SIG-M5 treated with dmso at 0.1 percent for 504 hours (cell line): ENCODE measurements at regions not wholly inside any gene's neighbourhood (a gene's known extent, or its start where the extent isn't known, plus 50 kb on each side); places are given as distances from the start of the nearest gene placed in this dataset.

ENCODE experiments used
- DNase-seq: peaks from one replicate; lab custom pipeline; 2025; ENCODE audit not compliant: unreplicated experiment; lab: John Stamatoyannopoulos, UW

- DNase-seq: no peak
Observed at GRCh38 chr3:181173227-181173626, 183.7 kb upstream of the DNAJC19 start.

- no peak for DNase-seq
Observed at GRCh38 chr3:181134873-181135272, 145.3 kb upstream of the DNAJC19 start.

DNA sequence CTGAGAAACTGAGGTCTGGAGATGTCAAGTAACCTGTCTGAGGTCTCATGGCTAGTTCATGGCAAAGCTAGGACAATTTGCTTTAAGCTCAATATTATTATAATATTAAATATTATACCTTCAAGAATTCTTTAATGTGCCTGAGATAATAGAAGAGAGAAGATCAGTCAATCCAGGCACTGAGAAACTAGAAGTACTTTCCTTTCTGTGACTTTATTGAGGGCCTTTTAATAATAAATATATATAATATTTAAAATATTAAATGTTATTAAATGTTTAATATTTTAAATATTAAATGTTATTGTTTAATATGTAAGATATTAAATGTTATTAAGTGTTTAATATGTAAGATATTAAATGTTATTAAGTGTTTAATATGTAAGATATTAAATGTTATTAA is 144.3 kb upstream of the DNAJC19 start:
- DNase-seq: no peak

DNA sequence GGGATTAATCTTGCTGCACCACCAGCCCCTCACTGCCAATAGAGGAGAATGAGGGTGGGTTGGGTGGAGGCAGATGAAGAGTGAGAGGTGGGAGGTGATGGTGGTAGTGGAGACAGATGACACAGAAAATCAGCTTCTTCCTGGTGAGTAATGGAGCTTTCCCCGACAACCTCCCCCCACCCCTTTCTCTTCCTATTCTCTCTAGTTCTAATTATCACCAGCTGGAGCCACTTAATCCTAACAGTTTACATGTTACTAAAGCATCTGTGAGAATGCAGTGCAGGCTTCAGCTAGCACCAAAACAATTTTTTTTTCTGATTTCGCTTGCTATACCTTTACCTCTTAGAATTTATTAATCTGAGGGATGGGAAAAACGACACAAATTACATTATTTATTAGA is 116.1 kb upstream of the DNAJC19 start:
- no peak for DNase-seq

GRCh38 chr3:181103605-181104004 is 114.1 kb upstream of the DNAJC19 start:
- DNase-seq: no peak

DNA sequence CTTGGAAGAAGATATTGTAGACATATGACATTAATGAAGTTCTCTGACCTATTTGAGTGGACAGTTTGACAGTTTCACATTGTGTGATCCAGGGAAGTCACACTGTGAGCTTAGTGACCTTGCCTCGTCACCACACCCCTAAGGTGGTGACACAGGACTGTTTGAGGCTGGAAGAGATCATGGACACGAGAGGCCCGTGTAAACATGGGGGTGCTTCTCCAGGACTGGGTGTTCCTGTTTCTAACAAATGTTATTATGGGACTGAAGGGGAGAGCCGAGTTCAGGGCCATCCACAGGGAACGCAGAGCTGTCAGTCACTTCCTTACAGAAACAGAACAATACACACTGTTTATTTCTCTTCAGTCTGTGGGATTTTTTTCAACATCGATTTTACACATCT is 96.5 kb upstream of the DNAJC19 start:
- no peak for DNase-seq

DNA sequence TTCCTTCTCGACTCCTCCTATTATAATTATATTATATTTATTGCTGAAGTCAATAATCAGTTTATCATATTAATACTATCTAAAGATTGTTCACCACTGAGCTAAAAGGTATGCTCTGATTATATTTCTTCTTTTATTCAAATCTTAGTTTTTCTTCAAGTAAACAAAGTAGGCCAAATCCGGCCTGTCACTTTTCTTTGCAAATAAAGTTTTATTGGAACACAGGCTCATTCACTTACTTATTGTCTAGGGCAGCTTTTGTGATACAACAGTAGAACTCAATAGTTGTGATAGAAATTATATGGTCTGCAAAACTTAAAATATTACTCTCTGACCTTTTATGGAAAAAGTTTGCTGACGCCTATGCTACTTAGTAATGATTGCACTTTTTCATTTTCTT is 92.4 kb upstream of the DNAJC19 start:
- no peak for DNase-seq

GRCh38 chr3:181076558-181076957 is 87.0 kb upstream of the DNAJC19 start:
- DNase-seq: no peak

GRCh38 chr3:181075098-181075497 is 85.6 kb upstream of the DNAJC19 start:
- DNase-seq: no peak

DNA sequence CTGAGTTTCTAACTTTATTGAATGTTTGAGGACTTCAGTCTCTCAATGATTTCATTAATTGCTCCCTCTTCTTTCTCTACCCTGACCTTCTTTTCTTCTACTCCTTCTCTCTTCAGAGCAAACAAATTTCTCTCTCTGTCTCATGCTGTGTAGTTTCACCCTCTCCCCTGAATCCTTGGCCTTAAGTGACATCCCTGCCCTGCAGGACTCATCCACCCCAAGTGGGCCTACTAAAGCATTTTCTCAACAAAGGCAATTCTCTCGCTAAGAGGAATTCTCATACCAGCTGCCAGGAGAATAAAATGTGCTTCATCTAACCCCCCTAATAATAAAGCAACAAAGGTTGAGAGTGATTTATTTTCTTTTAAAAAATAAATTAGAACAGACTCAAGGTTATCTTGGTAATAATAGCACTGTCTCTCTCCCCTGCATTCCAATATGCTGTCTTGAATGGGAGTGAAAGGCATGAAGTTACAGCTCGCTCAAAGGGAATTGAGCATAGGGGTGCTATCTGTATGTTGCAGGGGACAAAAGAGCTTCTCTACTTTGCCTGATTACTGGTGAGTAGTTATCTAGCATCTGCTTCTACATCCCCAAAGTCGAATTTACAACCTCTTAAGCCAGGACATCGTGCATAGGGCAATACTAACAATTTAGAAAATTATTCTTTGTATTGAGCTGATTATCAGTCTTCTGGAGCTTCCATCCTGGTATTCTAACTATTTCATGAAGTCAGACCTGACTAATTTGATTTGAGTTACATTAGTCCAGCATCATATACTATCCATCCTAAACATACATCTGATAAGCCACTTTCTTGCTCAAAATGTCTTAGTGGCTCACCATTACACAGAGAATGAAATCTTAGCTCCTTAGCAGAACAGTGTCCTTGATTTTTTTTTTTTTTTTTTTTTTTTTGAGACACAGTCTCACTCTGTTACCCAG is 76.9 kb upstream of the DNAJC19 start:
- DNase-seq: no peak

DNA sequence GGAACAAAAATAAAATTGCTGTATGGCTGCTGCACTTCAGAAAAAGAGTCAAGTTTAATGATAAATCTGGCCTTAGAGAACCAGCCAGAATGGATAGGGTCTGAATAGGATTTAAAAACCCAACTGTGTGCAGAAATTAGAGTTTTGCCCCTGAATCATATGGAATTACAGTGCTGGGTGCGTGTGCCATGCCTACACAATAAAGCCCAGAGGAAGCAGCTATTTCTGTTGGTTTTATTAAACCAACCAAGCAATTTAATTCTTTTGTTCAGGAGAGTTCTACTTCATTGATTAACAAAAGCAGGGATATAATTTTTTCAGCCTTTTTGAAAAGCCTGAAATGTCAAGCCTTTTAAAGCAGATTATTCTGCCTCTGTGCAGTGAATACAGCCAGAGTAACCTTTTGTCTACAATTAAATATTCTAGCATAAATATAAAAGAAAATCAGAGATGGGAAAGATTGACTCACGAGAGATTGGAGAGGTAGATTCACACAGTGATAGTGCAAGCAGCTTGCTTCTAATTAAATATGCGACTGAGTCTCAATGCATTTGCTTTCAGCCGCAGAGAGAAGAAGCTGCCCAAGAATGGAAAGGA is 66.7 kb upstream of the DNAJC19 start:
- DNase-seq: no peak

DNA sequence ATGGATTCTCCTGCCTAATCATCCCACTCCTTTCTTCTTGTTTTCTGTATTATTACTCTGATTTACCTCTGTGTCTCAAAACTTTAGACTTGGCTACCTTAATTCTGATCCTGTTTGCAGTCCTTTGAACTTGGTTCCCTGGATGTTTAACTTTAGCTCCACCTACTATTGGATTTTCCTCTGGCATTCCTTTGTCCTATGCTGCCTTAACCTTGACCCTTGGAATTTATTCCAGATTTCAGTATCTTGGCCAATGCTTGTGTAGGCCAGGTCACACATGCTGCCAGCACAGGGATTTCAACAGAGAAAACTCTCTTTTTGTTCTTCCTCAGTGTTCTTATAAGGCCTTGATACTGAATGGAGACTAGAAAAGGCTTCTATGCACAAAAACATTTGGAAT is 65.0 kb upstream of the DNAJC19 start:
- DNase-seq: no peak

DNA sequence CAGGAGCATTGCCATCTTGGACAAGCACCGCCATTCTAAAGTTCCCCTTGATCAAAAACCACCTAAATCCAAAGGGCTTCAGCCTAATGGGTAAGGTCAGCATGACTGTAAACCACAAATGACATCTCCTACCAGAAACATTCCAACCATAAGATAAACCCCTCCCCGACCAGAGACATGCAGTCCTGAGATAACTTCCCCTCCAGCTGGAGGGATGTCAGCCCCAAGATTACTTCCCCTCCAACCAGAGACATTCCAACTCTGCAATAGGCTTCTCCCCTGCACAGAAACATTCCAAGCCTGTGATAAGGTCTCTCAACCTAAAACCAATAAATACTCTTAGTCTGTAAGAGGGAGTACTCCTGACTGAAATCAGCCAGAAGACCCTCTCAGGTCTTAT is 62.7 kb upstream of the DNAJC19 start:
- DNase-seq: no peak

DNA sequence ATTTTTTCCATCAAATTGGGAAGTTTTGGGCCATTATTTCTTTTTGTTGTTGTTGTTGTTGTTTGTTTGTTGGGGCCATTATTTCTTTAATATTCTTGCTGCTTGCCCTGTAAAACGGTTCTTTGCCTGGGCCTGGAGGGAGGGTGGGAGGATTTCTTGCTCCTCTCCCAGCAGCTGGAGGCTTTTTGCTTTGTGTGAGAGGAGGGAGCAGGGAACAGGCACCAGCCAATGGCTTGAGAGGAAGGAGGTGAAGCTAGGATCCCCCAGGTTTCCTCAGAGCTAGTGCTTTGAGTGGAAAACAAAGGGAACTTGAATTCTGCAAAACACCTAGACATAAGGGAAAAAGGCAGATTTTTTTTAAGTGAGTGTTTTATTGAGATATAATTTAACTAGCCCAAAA is 61.2 kb upstream of the DNAJC19 start:
- no peak for DNase-seq

DNA sequence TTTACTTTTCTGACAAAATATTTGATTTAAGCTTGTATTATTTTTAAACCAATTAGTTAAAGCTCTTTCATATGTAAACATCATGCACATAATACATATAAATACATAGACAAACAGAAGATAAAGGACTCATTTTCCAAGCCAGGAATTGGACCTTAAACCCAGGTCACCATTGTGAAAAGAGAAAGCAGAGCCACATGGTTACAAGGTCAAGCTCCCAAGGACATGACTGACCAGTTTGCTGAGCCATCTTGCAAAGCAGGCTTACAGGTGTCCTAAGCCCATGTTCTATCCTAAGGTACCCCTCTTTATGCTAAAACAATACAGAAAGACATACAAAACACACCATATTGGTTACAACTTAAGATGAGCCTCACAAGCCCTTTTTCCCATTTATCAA is 50.5 kb upstream of the DNAJC19 start:
- DNase-seq: no peak
